Sigmoid colon (tissue), 4 donors: ENCODE measurements at regions not wholly inside any gene's neighbourhood (a gene's known extent, or its start where the extent isn't known, plus 50 kb on each side); places are given as distances from the start of the nearest gene placed in this dataset.

Experiments used
- CTCF ChIP-seq, 4 experiments: fragments of 450-650 bp in 3 of 4; fragments of 200-600 bp in 1 of 4; IDR thresholded peaks; one replicate each; pipeline ENCODE4 v1.5.1; 2016 to 2019; ENCODE audit warnings: antibody characterized with exemption in 4 of 4, mild to moderate bottlenecking in 3 of 4, moderate library complexity in 2 of 4
- EP300 ChIP-seq, 4 donors: sonication (generic); formaldehyde crosslinking; IDR thresholded peaks; one replicate each; pipeline ENCODE4 v1.6.1; 2017; ENCODE audit warnings: antibody characterized with exemption in 4 of 4
- POLR2A ChIP-seq, 2 donors: fragments of 450-650 bp; IDR thresholded peaks; one replicate each; pipeline ENCODE4 v1.6.1; 2016; ENCODE audit warnings: antibody characterized with exemption in 2 of 2, mild to moderate bottlenecking in 2 of 2, moderate library complexity in 2 of 2
- POLR2AphosphoS5 ChIP-seq, 4 donors: sonication (generic); formaldehyde crosslinking; IDR thresholded peaks; one replicate each; pipeline ENCODE4 v1.6.1; 2017; ENCODE audit warnings: antibody characterized with exemption in 4 of 4

GRCh38 chr3:102066470-102066869 is 217.2 kb downstream of the NFKBIZ start:
- no peak for TF ChIP-seq CTCF (IDR thresholded peaks at IDR 0.05)
- no peak for TF ChIP-seq EP300 (IDR thresholded peaks at IDR 0.05)
- no peak for TF ChIP-seq POLR2A (IDR thresholded peaks at IDR 0.05)
- no peak for TF ChIP-seq POLR2AphosphoS5 (IDR thresholded peaks at IDR 0.05)
